ENCODE measurements at regions not wholly inside any gene's neighbourhood (a gene's known extent, or its start where the extent isn't known, plus 50 kb on each side); places are given as distances from the start of the nearest gene placed in this dataset.
"Not testable (repeated sequence)": the region's sequence is repeated elsewhere in the genome, so short reads cannot be mapped to it uniquely, and the experiment has no call there.

- no peak for DNase-seq
Observed at GRCh38 chr6:147674099-147674498, 165.6 kb downstream of the SAMD5 start.

- no peak for DNase-seq
Observed at GRCh38 chr6:147674794-147675193, 166.3 kb downstream of the SAMD5 start.

GRCh38 chr6:147675281-147675680, 166.8 kb downstream of the SAMD5 start:
- DNase-seq = peak; percentile 61

GRCh38 chr6:147676495-147677199, 168.2 kb downstream of the SAMD5 start:
- DNase-seq = peak; percentile 25

GRCh38 chr6:147677647-147678046, 169.2 kb downstream of the SAMD5 start:
- no peak for DNase-seq

GRCh38 chr6:147678253-147678652, 169.8 kb downstream of the SAMD5 start:
- no peak for DNase-seq

GRCh38 chr6:147684906-147685305, 176.4 kb downstream of the SAMD5 start:
- DNase-seq = no peak

GRCh38 chr6:147689398-147689797, 180.9 kb downstream of the SAMD5 start:
- peak; percentile 39 for DNase-seq

GRCh38 chr6:147691446-147691845, 183.0 kb downstream of the SAMD5 start:
- DNase-seq = no peak

- no peak for DNase-seq
Observed at GRCh38 chr6:147693181-147693580, 184.7 kb downstream of the SAMD5 start.

- not testable (repeated sequence) for DNase-seq
Observed at GRCh38 chr6:147694556-147694955, 186.1 kb downstream of the SAMD5 start.

GRCh38 chr6:147695819-147696218, 187.3 kb downstream of the SAMD5 start:
- DNase-seq = no peak

GRCh38 chr6:147699140-147699539, 190.7 kb downstream of the SAMD5 start:
- DNase-seq = no peak

- DNase-seq = peak; percentile 75
Observed at GRCh38 chr6:147699637-147700036, 191.1 kb downstream of the SAMD5 start.

GRCh38 chr6:147700436-147701209, 192.1 kb downstream of the SAMD5 start:
- DNase-seq = no peak

GRCh38 chr6:147704691-147705090, 196.2 kb downstream of the SAMD5 start:
- no peak for DNase-seq

- DNase-seq = no peak
Observed at GRCh38 chr6:147707524-147707923, 199.0 kb downstream of the SAMD5 start.

- no peak for DNase-seq
Observed at GRCh38 chr6:147708170-147708569, 199.7 kb downstream of the SAMD5 start.

GRCh38 chr6:147709396-147710272, 201.1 kb downstream of the SAMD5 start:
- no peak for DNase-seq

GRCh38 chr6:147710890-147711289, 202.4 kb downstream of the SAMD5 start:
- no peak for DNase-seq

GRCh38 chr6:147711476-147711875, 203.0 kb downstream of the SAMD5 start:
- DNase-seq = peak; percentile 79

GRCh38 chr6:147712841-147713240, 204.4 kb downstream of the SAMD5 start:
- no peak for DNase-seq

- DNase-seq = no peak
Observed at GRCh38 chr6:147715035-147715434, 206.5 kb downstream of the SAMD5 start.

Measured in fibroblast of skin of right quadriceps (primary cell).